K562 (cell line): ENCODE measurements at regions not wholly inside any gene's neighbourhood (a gene's known extent, or its start where the extent isn't known, plus 50 kb on each side); places are given as distances from the start of the nearest gene placed in this dataset.

Experiments used
- EP300 ChIP-seq: IDR thresholded peaks from 2 replicates; pipeline ENCODE4 v1.6.1; 2012; ENCODE audit warnings: low read length, improper control_type of control experiment
- ETS1 ChIP-seq: conservative IDR thresholded peaks from 2 replicates; pipeline ENCODE4 v1.6.1; 2011; ENCODE audit warnings: low read depth, mild to moderate bottlenecking, low read length; ENCODE audit not compliant: control insufficient read depth
- GTF2B ChIP-seq: IDR thresholded peaks from 2 replicates; pipeline ENCODE4 v1.6.1; 2011; ENCODE audit not compliant: insufficient read length; ENCODE audit errors: extremely low read depth
- KLF10 ChIP-seq: fragments of 250-450 bp; sonication (Bioruptor Pico); IDR thresholded peaks from 2 replicates; pipeline ENCODE4 v1.6.1; 2021; ENCODE audit warnings: matching md5 sums
- PATZ1 ChIP-seq: fragments of 250-450 bp; sonication (Bioruptor Pico); IDR thresholded peaks from 2 replicates; pipeline ENCODE4 v1.5.0; 2020; ENCODE audit warnings: mild to moderate bottlenecking, borderline replicate concordance
- SIRT6 ChIP-seq: IDR thresholded peaks from one replicate; pipeline ENCODE4 v1.6.1; 2012; ENCODE audit warnings: low read depth, mild to moderate bottlenecking, control low read depth, inconsistent platforms, low read length, moderate library complexity
- TARDBP ChIP-seq: fragments of 450-650 bp; IDR thresholded peaks from 2 replicates; pipeline ENCODE4 v1.6.1; 2016

- TF ChIP-seq KLF10 (CRISPR knock-in tag) (no peak), EP300 (0 out of 2 replicates have a peak, but pooled peaks have one; percentile 16), ETS1 (no peak), GTF2B (no peak), TARDBP (no peak), PATZ1 (CRISPR knock-in tag) (no peak), SIRT6 (no peak)
These were observed 167.6 kb downstream of the TMEM38B start for GRCh38 chr9:105861972-105862371.
